ENCODE measurements at regions not wholly inside any gene's neighbourhood (a gene's known extent, or its start where the extent isn't known, plus 50 kb on each side); places are given as distances from the start of the nearest gene placed in this dataset.

- Mint-ChIP-seq H3K27ac (ENCODE audit: unreplicated experiment) (no peak overlapping the region), H3K4me3 (ENCODE audit: unreplicated experiment) (no peak overlapping the region), H3K27me3 (ENCODE audit: unreplicated experiment) (no peaks in the 10 kb centered on the region), H3K4me1 (ENCODE audit: low read depth, unreplicated experiment) (no peaks in the 10 kb centered on the region), H3K9me3 (ENCODE audit: unreplicated experiment) (no peaks in the 10 kb centered on the region), H3K36me3 (ENCODE audit: unreplicated experiment) (no peaks in the 10 kb centered on the region)
- no peak for TF ChIP-seq CTCF (IDR thresholded peaks at IDR 0.05; ENCODE audit: partially characterized antibody, unreplicated experiment)
- DNase-seq, result no peak
Observed at GRCh38 chr13:40469581-40470310, 196.7 kb downstream of the FOXO1 start.

- H3K27me3 Mint-ChIP-seq (ENCODE audit: unreplicated experiment), result no peaks in the 10 kb centered on the region
- no peak overlapping the region for H3K27ac Mint-ChIP-seq (ENCODE audit: unreplicated experiment)
- no peaks in the 10 kb centered on the region for H3K36me3 Mint-ChIP-seq (ENCODE audit: unreplicated experiment)
- DNase-seq, result no peak
- no peak for TF ChIP-seq CTCF (IDR thresholded peaks at IDR 0.05; ENCODE audit: partially characterized antibody, unreplicated experiment)
- peaks cover 2% of the 10 kb centered on the region for H3K9me3 Mint-ChIP-seq (ENCODE audit: unreplicated experiment)
- H3K4me1 Mint-ChIP-seq (ENCODE audit: low read depth, unreplicated experiment), result no peaks in the 10 kb centered on the region
- H3K4me3 Mint-ChIP-seq (ENCODE audit: unreplicated experiment), result no peak overlapping the region
Observed at GRCh38 chr13:40470660-40471059, 195.8 kb downstream of the FOXO1 start.

GRCh38 chr13:40471076-40471475 is 195.4 kb downstream of the FOXO1 start:
- no peaks in the 10 kb centered on the region for H3K4me1 Mint-ChIP-seq (ENCODE audit: low read depth, unreplicated experiment)
- no peak overlapping the region for H3K27ac Mint-ChIP-seq (ENCODE audit: unreplicated experiment)
- no peak for TF ChIP-seq CTCF (IDR thresholded peaks at IDR 0.05; ENCODE audit: partially characterized antibody, unreplicated experiment)
- H3K36me3 Mint-ChIP-seq (ENCODE audit: unreplicated experiment), result no peaks in the 10 kb centered on the region
- no peaks in the 10 kb centered on the region for H3K27me3 Mint-ChIP-seq (ENCODE audit: unreplicated experiment)
- DNase-seq, result no peak
- no peak overlapping the region for H3K4me3 Mint-ChIP-seq (ENCODE audit: unreplicated experiment)
- peaks cover 2% of the 10 kb centered on the region for H3K9me3 Mint-ChIP-seq (ENCODE audit: unreplicated experiment)

GRCh38 chr13:40471911-40472310 is 194.5 kb downstream of the FOXO1 start:
- H3K36me3 Mint-ChIP-seq (ENCODE audit: unreplicated experiment), result no peaks in the 10 kb centered on the region
- DNase-seq, result no peak
- H3K9me3 Mint-ChIP-seq (ENCODE audit: unreplicated experiment), result peaks cover 2% of the 10 kb centered on the region
- TF ChIP-seq CTCF (IDR thresholded peaks at IDR 0.05; ENCODE audit: partially characterized antibody, unreplicated experiment), result no peak
- peaks cover 3% of the 10 kb centered on the region for H3K27me3 Mint-ChIP-seq (ENCODE audit: unreplicated experiment)
- H3K4me3 Mint-ChIP-seq (ENCODE audit: unreplicated experiment), result no peak overlapping the region
- no peak overlapping the region for H3K27ac Mint-ChIP-seq (ENCODE audit: unreplicated experiment)
- no peaks in the 10 kb centered on the region for H3K4me1 Mint-ChIP-seq (ENCODE audit: low read depth, unreplicated experiment)

- TF ChIP-seq CTCF (IDR thresholded peaks at IDR 0.05; ENCODE audit: partially characterized antibody, unreplicated experiment), result no peak
Observed at GRCh38 chr13:40472427-40473220, 193.8 kb downstream of the FOXO1 start.

More at GRCh38 chr13:40472427-40473220, 193.8 kb downstream of the FOXO1 start:
- H3K27me3 Mint-ChIP-seq (ENCODE audit: unreplicated experiment), result peaks cover 3% of the 10 kb centered on the region
- no peak for DNase-seq
- H3K27ac Mint-ChIP-seq (ENCODE audit: unreplicated experiment), result no peak overlapping the region
- peaks cover 4% of the 10 kb centered on the region for H3K9me3 Mint-ChIP-seq (ENCODE audit: unreplicated experiment)
- H3K36me3 Mint-ChIP-seq (ENCODE audit: unreplicated experiment), result no peaks in the 10 kb centered on the region
- no peak overlapping the region for H3K4me3 Mint-ChIP-seq (ENCODE audit: unreplicated experiment)
- no peaks in the 10 kb centered on the region for H3K4me1 Mint-ChIP-seq (ENCODE audit: low read depth, unreplicated experiment)

Data from glutamatergic neuron (in vitro differentiated cells).